SK-N-SH treated with all-trans-retinoic acid at 6 μM for 48 hours (cell line): ENCODE measurements at regions not wholly inside any gene's neighbourhood (a gene's known extent, or its start where the extent isn't known, plus 50 kb on each side); places are given as distances from the start of the nearest gene placed in this dataset.

Source experiments
- ARNTL ChIP-seq: fragments of 450-650 bp; formaldehyde crosslinking; IDR thresholded peaks from 2 replicates; pipeline ENCODE4 v1.5.0; 2020; ENCODE audit warnings: low read depth, mild to moderate bottlenecking, moderate library complexity, borderline replicate concordance
- ESRRG ChIP-seq: fragments of 250-450 bp; sonication (Bioruptor Pico); IDR thresholded peaks from 2 replicates; pipeline ENCODE4 v1.6.1; 2021; ENCODE audit warnings: mild to moderate bottlenecking
- GLIS3 ChIP-seq: fragments of 250-450 bp; sonication (Bioruptor Pico); IDR thresholded peaks from 2 replicates; pipeline ENCODE4 v1.5.0; 2020; ENCODE audit warnings: mild to moderate bottlenecking, moderate library complexity
- OSR1 ChIP-seq: fragments of 250-450 bp; sonication (Bioruptor Pico); IDR thresholded peaks from 2 replicates; pipeline ENCODE4 v1.8.0; 2022; ENCODE audit warnings: moderate library complexity, mild to moderate bottlenecking, inconsistent platforms
- PATZ1 ChIP-seq: fragments of 250-450 bp; sonication (Bioruptor Pico); IDR thresholded peaks from 2 replicates; pipeline ENCODE4 v1.8.0; 2020; ENCODE audit warnings: mild to moderate bottlenecking, moderate library complexity, borderline replicate concordance
- POU6F1 ChIP-seq: fragments of 250-450 bp; sonication (Bioruptor Pico); IDR thresholded peaks from 2 replicates; pipeline ENCODE4 v1.8.0; 2021; ENCODE audit warnings: low read depth, mild to moderate bottlenecking, moderate library complexity, borderline replicate concordance
- PPARA ChIP-seq: fragments of 250-450 bp; sonication (Bioruptor Pico); IDR thresholded peaks from 2 replicates; pipeline ENCODE4 v1.5.0; 2020; ENCODE audit warnings: mild to moderate bottlenecking, borderline replicate concordance
- RARB ChIP-seq: fragments of 250-450 bp; sonication (Bioruptor Pico); IDR thresholded peaks from 2 replicates; pipeline ENCODE4 v1.8.0; 2021; ENCODE audit warnings: mild to moderate bottlenecking, moderate library complexity
- ZFP3 ChIP-seq: fragments of 250-450 bp; sonication (Bioruptor Pico); IDR thresholded peaks from 2 replicates; pipeline ENCODE4 v1.5.0; 2020; ENCODE audit warnings: mild to moderate bottlenecking, moderate library complexity
- ZFP30 ChIP-seq: fragments of 450-650 bp; formaldehyde crosslinking; IDR thresholded peaks from 2 replicates; pipeline ENCODE4 v1.5.0; 2022; ENCODE audit warnings: mild to moderate bottlenecking, moderate library complexity
- ZNF565 ChIP-seq: fragments of 450-650 bp; formaldehyde crosslinking; conservative IDR thresholded peaks from 2 replicates; pipeline ENCODE4 v1.5.0; 2020; ENCODE audit warnings: low read depth, mild to moderate bottlenecking, moderate library complexity
- ZNF8 ChIP-seq: fragments of 450-650 bp; formaldehyde crosslinking; IDR thresholded peaks from 2 replicates; pipeline ENCODE4 v1.5.0; 2020; ENCODE audit warnings: mild to moderate bottlenecking, moderate library complexity

- TF ChIP-seq PPARA (CRISPR knock-in tag), result no peak
- TF ChIP-seq OSR1 (CRISPR knock-in tag), result no peak
- no peak for TF ChIP-seq ZNF8 (CRISPR knock-in tag)
- TF ChIP-seq POU6F1 (CRISPR knock-in tag), result no peak
- TF ChIP-seq ZNF565 (CRISPR knock-in tag), result no peak
- TF ChIP-seq RARB (CRISPR knock-in tag), result no peak
- no peak for TF ChIP-seq ZFP3
- TF ChIP-seq GLIS3 (CRISPR knock-in tag), result no peak
- TF ChIP-seq ARNTL (CRISPR knock-in tag), result no peak
- TF ChIP-seq ZFP30 (CRISPR knock-in tag), result no peak
- TF ChIP-seq ESRRG, result no peak
- TF ChIP-seq PATZ1 (CRISPR knock-in tag), result no peak
These were observed 134.2 kb downstream of the VGLL3 start for GRCh38 chr3:86856711-86857110.
